ENCODE measurements at regions not wholly inside any gene's neighbourhood (a gene's known extent, or its start where the extent isn't known, plus 50 kb on each side); places are given as distances from the start of the nearest gene placed in this dataset.

GRCh38 chr5:171614511-171614910 lies 171.1 kb upstream of the SMIM23 start:
- TF ChIP-seq, protein P1, sequence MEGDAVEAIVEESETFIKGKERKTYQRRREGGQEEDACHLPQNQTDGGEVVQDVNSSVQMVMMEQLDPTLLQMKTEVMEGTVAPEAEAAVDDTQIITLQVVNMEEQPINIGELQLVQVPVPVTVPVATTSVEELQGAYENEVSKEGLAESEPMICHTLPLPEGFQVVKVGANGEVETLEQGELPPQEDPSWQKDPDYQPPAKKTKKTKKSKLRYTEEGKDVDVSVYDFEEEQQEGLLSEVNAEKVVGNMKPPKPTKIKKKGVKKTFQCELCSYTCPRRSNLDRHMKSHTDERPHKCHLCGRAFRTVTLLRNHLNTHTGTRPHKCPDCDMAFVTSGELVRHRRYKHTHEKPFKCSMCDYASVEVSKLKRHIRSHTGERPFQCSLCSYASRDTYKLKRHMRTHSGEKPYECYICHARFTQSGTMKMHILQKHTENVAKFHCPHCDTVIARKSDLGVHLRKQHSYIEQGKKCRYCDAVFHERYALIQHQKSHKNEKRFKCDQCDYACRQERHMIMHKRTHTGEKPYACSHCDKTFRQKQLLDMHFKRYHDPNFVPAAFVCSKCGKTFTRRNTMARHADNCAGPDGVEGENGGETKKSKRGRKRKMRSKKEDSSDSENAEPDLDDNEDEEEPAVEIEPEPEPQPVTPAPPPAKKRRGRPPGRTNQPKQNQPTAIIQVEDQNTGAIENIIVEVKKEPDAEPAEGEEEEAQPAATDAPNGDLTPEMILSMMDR (IDR thresholded peaks at IDR 0.05; ENCODE audit: insufficient read depth, low read length), result no peak
- DNase-seq (ENCODE audit: low read depth), result no peak
- no peak overlapping the region for H3K4me3 ChIP-seq (ENCODE audit: low read depth, low read length)

- TF ChIP-seq, protein P1 (IDR thresholded peaks at IDR 0.05; ENCODE audit: insufficient read depth, low read length), result no peak
- DNase-seq (ENCODE audit: low read depth), result no peak
- no peak overlapping the region for H3K4me3 ChIP-seq (ENCODE audit: low read depth, low read length)
Observed at GRCh38 chr5:171614971-171615653, 170.5 kb upstream of the SMIM23 start.

DNA sequence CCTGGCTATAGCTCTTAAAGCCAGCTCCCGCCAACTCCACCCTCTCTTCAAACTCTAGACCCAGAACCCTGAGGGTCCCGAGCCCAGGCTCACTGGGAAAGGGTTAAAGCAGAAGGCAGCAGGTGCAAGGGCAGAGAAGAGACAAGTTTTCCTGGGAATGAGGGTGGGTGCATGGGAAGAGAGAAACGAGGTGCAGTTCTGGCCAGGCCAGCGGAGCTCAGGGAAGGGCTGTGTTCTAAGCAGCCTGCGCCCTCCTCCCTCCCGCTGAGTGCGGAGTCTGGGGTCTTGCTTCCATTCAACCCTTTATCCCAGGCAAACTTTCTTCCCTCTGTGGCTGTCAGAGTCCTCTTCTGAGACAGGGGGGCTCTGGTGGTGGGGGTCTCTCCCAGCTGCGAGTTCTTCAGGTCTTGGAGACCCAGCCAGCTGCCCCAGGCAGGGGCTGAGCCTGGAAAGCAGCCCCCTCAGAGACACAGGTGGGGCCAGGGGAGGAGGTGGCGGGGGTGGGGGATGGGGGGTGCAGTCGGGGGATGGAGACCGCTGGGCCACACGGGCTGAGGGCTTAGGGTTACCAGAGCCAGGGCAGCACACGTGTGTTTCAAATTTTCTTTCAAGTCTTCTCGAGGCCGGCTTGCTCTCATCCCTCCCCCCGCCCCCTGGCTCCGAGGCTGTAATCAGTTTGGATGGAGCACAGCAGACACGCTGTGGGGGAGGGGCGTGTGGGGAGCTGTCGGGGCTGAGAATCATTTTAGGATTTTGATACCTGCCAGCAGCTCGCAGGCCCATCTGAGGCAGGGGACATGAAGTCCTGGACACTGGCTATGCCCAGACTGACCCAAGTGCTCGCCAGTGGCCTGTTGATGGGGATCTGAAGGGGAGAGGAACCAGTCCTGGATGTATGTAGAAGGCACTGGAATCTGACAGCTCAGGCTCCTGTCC lies 169.6 kb upstream of the SMIM23 start:
- TF ChIP-seq, protein P1 (IDR thresholded peaks at IDR 0.05; ENCODE audit: insufficient read depth, low read length), result no peak
- H3K4me3 ChIP-seq (ENCODE audit: low read depth, low read length), result no peak overlapping the region
- no peak for DNase-seq (ENCODE audit: low read depth)

DNA sequence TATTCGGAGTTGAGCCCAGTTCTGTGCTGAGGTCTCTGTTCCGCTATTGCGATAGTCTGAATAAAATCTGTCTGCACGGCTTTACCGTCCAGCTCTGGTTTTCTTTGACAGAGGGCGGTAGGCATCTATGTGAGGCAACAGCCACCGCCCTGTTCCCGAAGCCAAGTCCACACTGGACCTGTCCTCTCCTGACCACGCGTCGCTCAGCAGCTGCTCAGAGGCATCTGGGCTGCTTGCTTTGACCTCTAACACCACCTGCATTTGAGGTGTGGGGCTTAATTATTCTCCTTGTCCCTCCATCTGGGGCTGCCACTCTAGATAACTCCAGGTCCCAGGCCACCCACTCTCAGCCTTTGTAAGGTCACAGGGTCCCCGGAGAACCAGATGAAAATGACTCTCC lies 168.4 kb upstream of the SMIM23 start:
- TF ChIP-seq, protein P1 (IDR thresholded peaks at IDR 0.05; ENCODE audit: insufficient read depth, low read length), result no peak
- H3K4me3 ChIP-seq (ENCODE audit: low read depth, low read length), result no peak overlapping the region
- DNase-seq (ENCODE audit: low read depth), result no peak

DNA sequence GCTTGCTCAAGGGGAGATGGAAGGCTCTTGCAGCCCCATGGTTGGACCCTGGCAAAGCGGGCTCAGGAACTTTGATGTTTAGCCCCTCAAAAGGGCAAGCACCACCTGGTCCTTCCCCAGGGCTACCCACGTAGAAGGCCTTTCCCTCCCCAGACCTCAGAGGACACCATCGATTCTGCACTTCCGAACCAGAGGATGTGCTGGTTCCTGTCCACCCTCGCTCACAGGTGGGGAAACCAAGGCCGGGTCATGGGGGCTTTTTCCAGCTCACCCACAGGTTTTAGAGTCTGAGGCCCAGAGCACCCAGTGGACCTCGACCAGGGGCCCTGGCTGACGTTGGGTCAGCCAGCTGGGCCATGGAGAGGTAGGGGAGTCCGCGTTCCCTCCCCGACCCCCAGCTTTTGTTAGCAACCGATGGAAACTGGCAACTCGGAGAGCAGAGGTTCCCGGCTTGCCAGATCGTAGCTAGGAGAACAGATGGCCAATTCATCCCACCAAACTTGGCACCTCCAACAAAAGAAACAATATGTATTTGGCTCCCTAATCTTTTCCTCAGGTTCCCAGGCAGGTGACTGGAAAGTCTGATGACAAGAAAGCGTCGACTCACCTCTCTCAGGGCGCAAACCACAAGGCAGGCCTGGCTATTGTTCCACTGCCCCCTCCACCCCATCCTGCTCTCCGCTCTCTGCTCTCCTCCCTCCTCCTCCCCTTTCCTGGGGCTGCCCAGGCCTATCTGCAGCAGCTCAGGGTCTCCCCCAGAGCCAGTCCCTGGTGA lies 167.6 kb upstream of the SMIM23 start:
- no peak overlapping the region for H3K4me3 ChIP-seq (ENCODE audit: low read depth, low read length)
- TF ChIP-seq, protein P1 (IDR thresholded peaks at IDR 0.05; ENCODE audit: insufficient read depth, low read length), result no peak
- no peak for DNase-seq (ENCODE audit: low read depth)

DNA sequence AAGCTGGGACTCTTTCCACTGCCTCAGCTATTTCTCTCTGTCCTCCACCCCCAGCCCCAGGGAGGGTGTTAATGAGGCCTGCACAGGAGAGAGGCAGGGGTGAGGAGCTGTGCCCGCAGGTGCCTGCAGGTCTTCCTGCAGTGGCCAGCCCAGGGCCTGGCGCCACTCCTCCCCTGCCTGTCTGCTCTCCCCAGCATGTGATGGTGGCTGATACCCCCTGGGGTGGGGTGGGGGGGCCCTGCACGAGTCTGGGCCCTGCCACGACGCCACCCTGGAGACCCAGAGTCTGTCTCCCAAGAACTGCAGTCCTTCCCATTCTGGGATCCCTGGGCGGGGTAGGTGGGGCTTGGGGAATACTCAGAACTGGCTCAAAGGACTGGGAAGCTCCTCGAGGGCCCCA lies 166.4 kb upstream of the SMIM23 start:
- no peak for DNase-seq (ENCODE audit: low read depth)
- no peak overlapping the region for H3K4me3 ChIP-seq (ENCODE audit: low read depth, low read length)
- TF ChIP-seq, protein P1 (IDR thresholded peaks at IDR 0.05; ENCODE audit: insufficient read depth, low read length), result no peak
